NT2/D1 (cell line): ENCODE measurements at regions not wholly inside any gene's neighbourhood (a gene's known extent, or its start where the extent isn't known, plus 50 kb on each side); places are given as distances from the start of the nearest gene placed in this dataset.

Source experiments
- YY1 ChIP-seq: IDR thresholded peaks from 2 replicates; pipeline ENCODE4 v1.6.1; 2011; ENCODE audit not compliant: insufficient read length, insufficient read depth
- ZNF274 ChIP-seq: IDR thresholded peaks from 2 replicates; pipeline ENCODE4 v1.6.1; 2011; ENCODE audit warnings: mild to moderate bottlenecking, low read depth, low read length

GRCh38 chr6:113457198-113457597, 399.9 kb upstream of the MARCKS start:
- TF ChIP-seq ZNF274 (no peak), YY1 (no peak)
